SK-N-SH treated with all-trans-retinoic acid at 6 μM for 48 hours (cell line): ENCODE measurements at regions not wholly inside any gene's neighbourhood (a gene's known extent, or its start where the extent isn't known, plus 50 kb on each side); places are given as distances from the start of the nearest gene placed in this dataset.

ENCODE experiments used
- ATAC-seq: fragments of 200-7000 bp; cut with Tn5 transposase; 3 replicates; pipeline ENCODE4 v1.9.1; 2020; ENCODE audit warnings: mild to moderate bottlenecking, moderate library complexity
- ARNTL ChIP-seq: fragments of 450-650 bp; formaldehyde crosslinking; IDR thresholded peaks from 2 replicates; pipeline ENCODE4 v1.5.0; 2020; ENCODE audit warnings: low read depth, mild to moderate bottlenecking, moderate library complexity, borderline replicate concordance
- BACH2 ChIP-seq: fragments of 250-450 bp; sonication (Bioruptor Pico); IDR thresholded peaks from 2 replicates; pipeline ENCODE4 v1.9.0; 2021; ENCODE audit warnings: mild to moderate bottlenecking, borderline replicate concordance
- CREB5 ChIP-seq: fragments of 250-450 bp; sonication (Bioruptor Pico); IDR thresholded peaks from 2 replicates; pipeline ENCODE4 v1.5.1; 2020; ENCODE audit warnings: low read depth, mild to moderate bottlenecking, moderate library complexity
- CSDC2 ChIP-seq: fragments of 250-450 bp; sonication (Bioruptor Pico); IDR thresholded peaks from 2 replicates; pipeline ENCODE4 v1.5.0; 2020; ENCODE audit warnings: mild to moderate bottlenecking, moderate library complexity
- CSRNP3 ChIP-seq: fragments of 250-450 bp; sonication (Bioruptor Pico); IDR thresholded peaks from 2 replicates; pipeline ENCODE4 v1.5.1; 2021; ENCODE audit warnings: mild to moderate bottlenecking, moderate library complexity
- ESRRG ChIP-seq: fragments of 250-450 bp; sonication (Bioruptor Pico); IDR thresholded peaks from 2 replicates; pipeline ENCODE4 v1.6.1; 2021; ENCODE audit warnings: mild to moderate bottlenecking
- GLIS3 ChIP-seq: fragments of 250-450 bp; sonication (Bioruptor Pico); IDR thresholded peaks from 2 replicates; pipeline ENCODE4 v1.5.0; 2020; ENCODE audit warnings: mild to moderate bottlenecking, moderate library complexity
- ISL1 ChIP-seq: fragments of 250-450 bp; sonication (Bioruptor Pico); IDR thresholded peaks from 2 replicates; pipeline ENCODE4 v2.1.2; 2022; ENCODE audit warnings: mild to moderate bottlenecking, moderate library complexity
- PATZ1 ChIP-seq: fragments of 250-450 bp; sonication (Bioruptor Pico); IDR thresholded peaks from 2 replicates; pipeline ENCODE4 v1.8.0; 2020; ENCODE audit warnings: mild to moderate bottlenecking, moderate library complexity, borderline replicate concordance
- POU6F1 ChIP-seq: fragments of 250-450 bp; sonication (Bioruptor Pico); IDR thresholded peaks from 2 replicates; pipeline ENCODE4 v1.8.0; 2021; ENCODE audit warnings: low read depth, mild to moderate bottlenecking, moderate library complexity, borderline replicate concordance
- PPARA ChIP-seq: fragments of 250-450 bp; sonication (Bioruptor Pico); IDR thresholded peaks from 2 replicates; pipeline ENCODE4 v1.5.0; 2020; ENCODE audit warnings: mild to moderate bottlenecking, borderline replicate concordance
- RARB ChIP-seq: fragments of 250-450 bp; sonication (Bioruptor Pico); IDR thresholded peaks from 2 replicates; pipeline ENCODE4 v1.8.0; 2021; ENCODE audit warnings: mild to moderate bottlenecking, moderate library complexity
- SNAI2 ChIP-seq: fragments of 250-450 bp; sonication (Bioruptor Pico); IDR thresholded peaks from 2 replicates; pipeline ENCODE4 v1.5.0; 2020; ENCODE audit warnings: mild to moderate bottlenecking, moderate library complexity
- TCF4 ChIP-seq: fragments of 250-450 bp; sonication (Bioruptor Pico); IDR thresholded peaks from 2 replicates; pipeline ENCODE4 v1.8.0; 2021; ENCODE audit warnings: mild to moderate bottlenecking, moderate library complexity, borderline replicate concordance
- TOX ChIP-seq: fragments of 250-450 bp; sonication (Bioruptor Pico); IDR thresholded peaks from 2 replicates; pipeline ENCODE4 v1.8.0; 2021; ENCODE audit warnings: mild to moderate bottlenecking, moderate library complexity, borderline replicate concordance
- TSHZ2 ChIP-seq: fragments of 250-450 bp; sonication (Bioruptor Pico); IDR thresholded peaks from 2 replicates; pipeline ENCODE4 v1.5.0; 2020; ENCODE audit warnings: mild to moderate bottlenecking, moderate library complexity
- ZC3H10 ChIP-seq: fragments of 250-450 bp; sonication (Bioruptor Pico); IDR thresholded peaks from 2 replicates; pipeline ENCODE4 v1.5.1; 2021; ENCODE audit warnings: mild to moderate bottlenecking, moderate library complexity
- ZFP3 ChIP-seq: fragments of 250-450 bp; sonication (Bioruptor Pico); IDR thresholded peaks from 2 replicates; pipeline ENCODE4 v1.5.0; 2020; ENCODE audit warnings: mild to moderate bottlenecking, moderate library complexity
- ZFP30 ChIP-seq: fragments of 450-650 bp; formaldehyde crosslinking; IDR thresholded peaks from 2 replicates; pipeline ENCODE4 v1.5.0; 2022; ENCODE audit warnings: mild to moderate bottlenecking, moderate library complexity
- ZNF565 ChIP-seq: fragments of 450-650 bp; formaldehyde crosslinking; conservative IDR thresholded peaks from 2 replicates; pipeline ENCODE4 v1.5.0; 2020; ENCODE audit warnings: low read depth, mild to moderate bottlenecking, moderate library complexity
- ZNF8 ChIP-seq: fragments of 450-650 bp; formaldehyde crosslinking; IDR thresholded peaks from 2 replicates; pipeline ENCODE4 v1.5.0; 2020; ENCODE audit warnings: mild to moderate bottlenecking, moderate library complexity

GRCh38 chr18:76042511-76042910 lies 452.5 kb downstream of the ZNF516 start:
- ATAC-seq = no peak
- no peak for TF ChIP-seq CSDC2 (CRISPR knock-in tag)
- no peak for TF ChIP-seq GLIS3 (CRISPR knock-in tag)
- TF ChIP-seq TCF4 (CRISPR knock-in tag) = no peak
- no peak for TF ChIP-seq ZFP30 (CRISPR knock-in tag)
- TF ChIP-seq ESRRG (CRISPR knock-in tag) = no peak
- TF ChIP-seq ZNF565 = no peak
- TF ChIP-seq TSHZ2 (CRISPR knock-in tag) = no peak
- TF ChIP-seq RARB (CRISPR knock-in tag) = no peak
- no peak for TF ChIP-seq PATZ1 (CRISPR knock-in tag)
- no peak for TF ChIP-seq CSRNP3 (CRISPR knock-in tag)
- no peak for TF ChIP-seq TOX (CRISPR knock-in tag)
- no peak for TF ChIP-seq ZNF8 (CRISPR knock-in tag)
- no peak for TF ChIP-seq PPARA
- no peak for TF ChIP-seq POU6F1
- TF ChIP-seq SNAI2 = no peak
- no peak for TF ChIP-seq ISL1
- TF ChIP-seq BACH2 (CRISPR knock-in tag) = no peak
- no peak for TF ChIP-seq ZC3H10 (CRISPR knock-in tag)
- TF ChIP-seq ARNTL (CRISPR knock-in tag) = no peak

GRCh38 chr18:76018210-76018609 lies 476.8 kb downstream of the ZNF516 start:
- ATAC-seq = no peak
- TF ChIP-seq ESRRG (CRISPR knock-in tag) = no peak
- TF ChIP-seq ARNTL (CRISPR knock-in tag) = no peak
- TF ChIP-seq ISL1 = no peak
- no peak for TF ChIP-seq TSHZ2 (CRISPR knock-in tag)
- no peak for TF ChIP-seq ZFP3
- no peak for TF ChIP-seq PPARA
- no peak for TF ChIP-seq POU6F1
- TF ChIP-seq ZFP30 (CRISPR knock-in tag) = no peak
- no peak for TF ChIP-seq ZNF8 (CRISPR knock-in tag)
- TF ChIP-seq ZC3H10 (CRISPR knock-in tag) = no peak
- no peak for TF ChIP-seq CREB5 (CRISPR knock-in tag)
- no peak for TF ChIP-seq GLIS3 (CRISPR knock-in tag)
- no peak for TF ChIP-seq TCF4 (CRISPR knock-in tag)
- no peak for TF ChIP-seq PATZ1 (CRISPR knock-in tag)
- no peak for TF ChIP-seq CSDC2 (CRISPR knock-in tag)
- TF ChIP-seq, all 23 proteins: peak for 0
